SK-N-SH (cell line): ENCODE measurements at regions not wholly inside any gene's neighbourhood (a gene's known extent, or its start where the extent isn't known, plus 50 kb on each side); places are given as distances from the start of the nearest gene placed in this dataset.

ENCODE experiments used
- POLR2AphosphoS5 ChIP-seq: IDR thresholded peaks from 2 replicates; pipeline ENCODE4 v1.6.1; 2012; ENCODE audit warnings: low read depth, low read length
- TF ChIP-seq, protein P1 (sequence below): fragments of 200-600 bp; sonication (generic); IDR thresholded peaks from 2 replicates; pipeline ENCODE4 v1.6.1; 2017; ENCODE audit warnings: antibody characterized with exemption, mild to moderate bottlenecking, moderate library complexity

DNA sequence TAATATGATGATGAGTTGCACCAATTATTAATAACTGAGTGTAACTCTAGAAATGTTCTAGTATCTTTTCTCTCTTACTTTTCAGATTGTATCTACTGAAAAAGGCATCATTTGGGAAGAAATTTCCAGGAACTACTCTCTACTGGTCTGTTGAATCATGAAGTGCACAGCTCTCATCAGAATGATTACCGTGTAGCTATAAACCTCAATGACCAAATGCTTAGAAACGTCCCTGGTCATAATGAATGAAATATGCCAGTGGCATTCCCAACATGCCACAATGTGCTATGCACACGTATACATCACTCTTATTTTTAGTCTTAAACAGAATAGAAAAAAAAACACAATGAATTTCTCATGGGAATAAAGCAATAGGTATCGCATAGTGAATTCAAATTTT, 534.3 kb upstream of the OLFM3 start:
- TF ChIP-seq, protein P1, sequence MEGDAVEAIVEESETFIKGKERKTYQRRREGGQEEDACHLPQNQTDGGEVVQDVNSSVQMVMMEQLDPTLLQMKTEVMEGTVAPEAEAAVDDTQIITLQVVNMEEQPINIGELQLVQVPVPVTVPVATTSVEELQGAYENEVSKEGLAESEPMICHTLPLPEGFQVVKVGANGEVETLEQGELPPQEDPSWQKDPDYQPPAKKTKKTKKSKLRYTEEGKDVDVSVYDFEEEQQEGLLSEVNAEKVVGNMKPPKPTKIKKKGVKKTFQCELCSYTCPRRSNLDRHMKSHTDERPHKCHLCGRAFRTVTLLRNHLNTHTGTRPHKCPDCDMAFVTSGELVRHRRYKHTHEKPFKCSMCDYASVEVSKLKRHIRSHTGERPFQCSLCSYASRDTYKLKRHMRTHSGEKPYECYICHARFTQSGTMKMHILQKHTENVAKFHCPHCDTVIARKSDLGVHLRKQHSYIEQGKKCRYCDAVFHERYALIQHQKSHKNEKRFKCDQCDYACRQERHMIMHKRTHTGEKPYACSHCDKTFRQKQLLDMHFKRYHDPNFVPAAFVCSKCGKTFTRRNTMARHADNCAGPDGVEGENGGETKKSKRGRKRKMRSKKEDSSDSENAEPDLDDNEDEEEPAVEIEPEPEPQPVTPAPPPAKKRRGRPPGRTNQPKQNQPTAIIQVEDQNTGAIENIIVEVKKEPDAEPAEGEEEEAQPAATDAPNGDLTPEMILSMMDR, result no peak
- TF ChIP-seq POLR2AphosphoS5, result no peak
